ENCODE measurements at regions not wholly inside any gene's neighbourhood (a gene's known extent, or its start where the extent isn't known, plus 50 kb on each side); places are given as distances from the start of the nearest gene placed in this dataset.

- H3K4me1 ChIP-seq (ENCODE audit: insufficient read depth, low read length, poor library complexity, severe bottlenecking): no peaks in the 10 kb centered on the region
- POLR2A ChIA-PET (ENCODE audit: low non-redundant PET): no interaction called here
- no peak for TF ChIP-seq CTCF (conservative IDR thresholded peaks at IDR 0.05; ENCODE audit: low read depth, low read length)
- no peak for TF ChIP-seq EZH2 (IDR thresholded peaks at IDR 0.05; ENCODE audit: borderline replicate concordance, low read depth, low read length, poor library complexity, severe bottlenecking)
- intact Hi-C loops (cut with micrococcal nuclease; ENCODE audit: unreplicated experiment): no loop called here
- H3K4me3 ChIP-seq (ENCODE audit: low read depth, low read length, poor library complexity, severe bottlenecking): no peak overlapping the region
- no peak overlapping the region for H3K27ac ChIP-seq (ENCODE audit: low read depth, low read length, poor library complexity, severe bottlenecking)
- H3K36me3 ChIP-seq (ENCODE audit: insufficient read depth, low read length, poor library complexity, severe bottlenecking): no peaks in the 10 kb centered on the region
- H3K9me3 ChIP-seq (ENCODE audit: low read depth, low read length, poor library complexity, severe bottlenecking): no peaks in the 10 kb centered on the region
- no peak for DNase-seq (ENCODE audit: low spot score)
- CTCF ChIA-PET: no interaction called here
- H3K27me3 ChIP-seq (replicated peaks; ENCODE audit: insufficient read depth, low read depth, low read length, poor library complexity): peaks cover 4% of the 10 kb centered on the region
- BruUV-seq (replicated peaks): no TSS peak
These were observed 440.9 kb downstream of the ENC1 start for GRCh38 chr5:74199436-74200210.

GRCh38 chr5:74199005-74199404 is 441.5 kb downstream of the ENC1 start:
- DNase-seq (ENCODE audit: low spot score): no peak
- H3K4me3 ChIP-seq (ENCODE audit: low read depth, low read length, poor library complexity, severe bottlenecking): no peak overlapping the region
- H3K27ac ChIP-seq (ENCODE audit: low read depth, low read length, poor library complexity, severe bottlenecking): no peak overlapping the region
- peaks cover 7% of the 10 kb centered on the region for H3K27me3 ChIP-seq (replicated peaks; ENCODE audit: insufficient read depth, low read depth, low read length, poor library complexity)
- no peak for TF ChIP-seq EZH2 (IDR thresholded peaks at IDR 0.05; ENCODE audit: borderline replicate concordance, low read depth, low read length, poor library complexity, severe bottlenecking)
- TF ChIP-seq CTCF (conservative IDR thresholded peaks at IDR 0.05; ENCODE audit: low read depth, low read length): no peak
- POLR2A ChIA-PET (ENCODE audit: low non-redundant PET): no interaction called here
- H3K9me3 ChIP-seq (ENCODE audit: low read depth, low read length, poor library complexity, severe bottlenecking): no peaks in the 10 kb centered on the region
- intact Hi-C loops (cut with micrococcal nuclease; ENCODE audit: unreplicated experiment): no loop called here
- H3K36me3 ChIP-seq (ENCODE audit: insufficient read depth, low read length, poor library complexity, severe bottlenecking): no peaks in the 10 kb centered on the region
- no peaks in the 10 kb centered on the region for H3K4me1 ChIP-seq (ENCODE audit: insufficient read depth, low read length, poor library complexity, severe bottlenecking)
- CTCF ChIA-PET: no interaction called here
- no TSS peak for BruUV-seq (replicated peaks)

DNA sequence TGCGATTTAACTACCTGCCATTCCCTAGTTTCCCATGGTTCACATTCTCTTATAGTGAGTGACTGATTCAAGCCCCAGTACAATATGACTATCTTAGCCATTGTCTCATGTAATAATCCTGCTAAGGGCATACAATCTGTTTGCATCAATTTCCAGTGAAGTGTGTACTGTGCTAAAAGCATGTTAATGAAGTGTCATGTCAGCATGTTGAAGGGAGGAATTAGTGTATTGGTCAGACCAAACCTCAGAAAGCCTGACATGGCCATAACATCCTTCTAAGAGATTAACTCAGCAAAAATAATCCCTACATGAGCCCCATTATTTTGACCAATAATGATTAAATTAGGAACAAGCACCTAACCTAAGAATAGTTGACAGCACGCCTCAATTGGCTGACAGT is 442.4 kb downstream of the ENC1 start:
- Histone ChIP-seq H3K4me1 (ENCODE audit: insufficient read depth, low read length, poor library complexity, severe bottlenecking) (no peaks in the 10 kb centered on the region), H3K36me3 (ENCODE audit: insufficient read depth, low read length, poor library complexity, severe bottlenecking) (no peaks in the 10 kb centered on the region), H3K27ac (ENCODE audit: low read depth, low read length, poor library complexity, severe bottlenecking) (no peak overlapping the region), H3K9me3 (ENCODE audit: low read depth, low read length, poor library complexity, severe bottlenecking) (no peaks in the 10 kb centered on the region), H3K4me3 (ENCODE audit: low read depth, low read length, poor library complexity, severe bottlenecking) (no peak overlapping the region), H3K27me3 (replicated peaks; ENCODE audit: insufficient read depth, low read depth, low read length, poor library complexity) (peaks cover 7% of the 10 kb centered on the region)
- TF ChIP-seq CTCF (conservative IDR thresholded peaks at IDR 0.05; ENCODE audit: low read depth, low read length): no peak
- no peak for TF ChIP-seq EZH2 (IDR thresholded peaks at IDR 0.05; ENCODE audit: borderline replicate concordance, low read depth, low read length, poor library complexity, severe bottlenecking)
- BruUV-seq (replicated peaks): no TSS peak
- ChIA-PET POLR2A (ENCODE audit: low non-redundant PET) (no interaction called here), CTCF (no interaction called here)
- intact Hi-C loops (cut with micrococcal nuclease; ENCODE audit: unreplicated experiment): no loop called here
- no peak for DNase-seq (ENCODE audit: low spot score)
